ENCODE measurements at regions not wholly inside any gene's neighbourhood (a gene's known extent, or its start where the extent isn't known, plus 50 kb on each side); places are given as distances from the start of the nearest gene placed in this dataset.

GRCh38 chr17:54117452-54117851 lies 294.7 kb downstream of the KIF2B start:
- no peak for TF ChIP-seq CTCF (IDR thresholded peaks at IDR 0.05)
- no peak for TF ChIP-seq EZH2 (IDR thresholded peaks at IDR 0.05)

Data from neural progenitor cell (in vitro differentiated cells).